ENCODE measurements at regions not wholly inside any gene's neighbourhood (a gene's known extent, or its start where the extent isn't known, plus 50 kb on each side); places are given as distances from the start of the nearest gene placed in this dataset.

GRCh38 chr10:108095932-108096925 is 931.7 kb upstream of the SORCS1 start:
- TF ChIP-seq CTCF (IDR thresholded peaks at IDR 0.05; ENCODE audit: low read depth, low read length, missing input control) (no peak), TAF1 (conservative IDR thresholded peaks at IDR 0.05) (no peak), GABPA (IDR thresholded peaks at IDR 0.05 in 1 of 2, conservative IDR thresholded peaks at IDR 0.05 in 1 of 2) (no peak)
- TF ChIP-seq, protein P1, sequence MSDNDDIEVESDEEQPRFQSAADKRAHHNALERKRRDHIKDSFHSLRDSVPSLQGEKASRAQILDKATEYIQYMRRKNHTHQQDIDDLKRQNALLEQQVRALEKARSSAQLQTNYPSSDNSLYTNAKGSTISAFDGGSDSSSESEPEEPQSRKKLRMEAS (IDR thresholded peaks at IDR 0.05): no peak

Data from liver (tissue), 3 donors.